ENCODE measurements at regions not wholly inside any gene's neighbourhood (a gene's known extent, or its start where the extent isn't known, plus 50 kb on each side); places are given as distances from the start of the nearest gene placed in this dataset.

DNA sequence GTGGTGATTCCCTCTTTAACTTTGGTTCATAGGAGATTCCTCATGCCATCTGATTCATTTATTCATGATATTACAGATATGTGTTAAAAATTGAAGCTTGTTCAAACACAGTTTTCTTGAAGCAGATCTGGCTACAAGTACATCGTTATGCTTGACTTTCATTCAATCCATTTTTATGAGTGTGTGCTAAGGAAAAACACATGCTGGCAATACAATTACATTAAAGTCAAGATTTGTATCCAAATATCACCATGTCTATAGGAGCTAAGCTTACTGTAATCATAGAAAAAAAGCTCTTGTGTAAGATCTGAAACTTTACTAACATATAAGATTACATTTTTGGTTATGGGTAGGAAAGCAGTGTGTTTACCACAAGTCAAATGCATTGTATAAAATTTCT lies 151.8 kb upstream of the FAT1 start:
- ChIA-PET POLR2A (ENCODE audit: unreplicated experiment) (no interaction called here), CTCF (interaction anchor here (1.0 kb wide), 1 partner anchor 10 kb away, joined by 12 read pairs; no protein-coding TSS in a partner anchor)
- intact Hi-C loops (cut with micrococcal nuclease) = no loop called here
- H3K36me3 ChIP-seq (ENCODE audit: control insufficient read depth, insufficient read depth, low read length) = no peaks in the 10 kb centered on the region
- no peak overlapping the region for H3K27ac ChIP-seq (ENCODE audit: insufficient read depth, low read length)
- H3K4me3 ChIP-seq (ENCODE audit: insufficient read depth, low read depth, low read length) = no peak overlapping the region
- H3K9me1 ChIP-seq (ENCODE audit: insufficient read depth, low read length) = no peaks in the 10 kb centered on the region
- no peak overlapping the region for H3K23ac ChIP-seq (ENCODE audit: low read depth, low read length)
- DNase-seq (no peak), ATAC-seq (ENCODE audit: low read depth) (no peak)
- no peak overlapping the region for H2BK120ac ChIP-seq (ENCODE audit: low read depth, low read length)
- no peaks in the 10 kb centered on the region for H3K27me3 ChIP-seq (ENCODE audit: control insufficient read depth, insufficient read depth, low read length)
- no CpG with 5 or more reads among the region's 1 CpG for WGBS, 2 experiments (ENCODE audit: extremely low coverage in 2 of 2, insufficient read length in 1 of 2)
- no peak overlapping the region for H2AK9ac ChIP-seq (replicated peaks; ENCODE audit: low read depth, low read length, poor library complexity)
- no peaks in the 10 kb centered on the region for H3K4me1 ChIP-seq (ENCODE audit: control insufficient read depth, insufficient read depth, low read length)
- H4K8ac ChIP-seq (ENCODE audit: low read depth in 2 of 2, low read length in 2 of 2) = no peak overlapping the region
- no peak overlapping the region for H3K14ac ChIP-seq (replicated peaks; ENCODE audit: low read depth, low read length)
- H3K9me3 ChIP-seq (ENCODE audit: control insufficient read depth, insufficient read depth, low read length) = no peaks in the 10 kb centered on the region; the same call in 1 of the 2 replicates
- no peak overlapping the region for H2BK20ac ChIP-seq (ENCODE audit: low read depth, low read length)
- H3K4me2 ChIP-seq (ENCODE audit: low read depth, low read length) = no peak overlapping the region; the same call in 1 of the 2 replicates
- H3K79me1 ChIP-seq (ENCODE audit: low read depth in 1 of 2, low read length in 2 of 2) = no peaks in the 10 kb centered on the region
- no peak overlapping the region for H2AFZ ChIP-seq (replicated peaks; ENCODE audit: low read length, poor library complexity)
- no peak overlapping the region for H4K5ac ChIP-seq (ENCODE audit: low read depth, low read length)
- no peak overlapping the region for H3K9ac ChIP-seq (ENCODE audit: low read depth, low read length)
- H3K56ac ChIP-seq (ENCODE audit: extremely low read depth, insufficient read depth, low read length) = no peak overlapping the region
- H3K18ac ChIP-seq (ENCODE audit: low read depth, low read length) = no peak overlapping the region
- dilution Hi-C loops (cut with HindIII; ENCODE audit: low sequenced_read_pairs, unreplicated experiment) = no loop called here
- H2BK15ac ChIP-seq (ENCODE audit: low read depth, low read length) = no peak overlapping the region
- TF ChIP-seq, protein P1, sequence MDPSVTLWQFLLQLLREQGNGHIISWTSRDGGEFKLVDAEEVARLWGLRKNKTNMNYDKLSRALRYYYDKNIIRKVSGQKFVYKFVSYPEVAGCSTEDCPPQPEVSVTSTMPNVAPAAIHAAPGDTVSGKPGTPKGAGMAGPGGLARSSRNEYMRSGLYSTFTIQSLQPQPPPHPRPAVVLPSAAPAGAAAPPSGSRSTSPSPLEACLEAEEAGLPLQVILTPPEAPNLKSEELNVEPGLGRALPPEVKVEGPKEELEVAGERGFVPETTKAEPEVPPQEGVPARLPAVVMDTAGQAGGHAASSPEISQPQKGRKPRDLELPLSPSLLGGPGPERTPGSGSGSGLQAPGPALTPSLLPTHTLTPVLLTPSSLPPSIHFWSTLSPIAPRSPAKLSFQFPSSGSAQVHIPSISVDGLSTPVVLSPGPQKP (IDR thresholded peaks at IDR 0.05; ENCODE audit: borderline replicate concordance, low read depth, low read length) = no peak
- TF ChIP-seq FOS (IDR thresholded peaks at IDR 0.05; ENCODE audit: low read depth, low read length) = no peak
- TF ChIP-seq MAZ (IDR thresholded peaks at IDR 0.05; ENCODE audit: borderline replicate concordance, low read depth, low read length) = no peak
- TF ChIP-seq BHLHE40 (IDR thresholded peaks at IDR 0.05; ENCODE audit: low read depth, low read length) = no peak
- TF ChIP-seq RAD21 (IDR thresholded peaks at IDR 0.05; ENCODE audit: low read length) = no peak
- TF ChIP-seq MAFK (IDR thresholded peaks at IDR 0.05; ENCODE audit: low read depth, low read length) = no peak
- TF ChIP-seq SMC3 (IDR thresholded peaks at IDR 0.05; ENCODE audit: low read depth, low read length) = no peak
- TF ChIP-seq MXI1 (IDR thresholded peaks at IDR 0.05; ENCODE audit: borderline replicate concordance, low read depth, low read length) = no peak
- H3K4ac ChIP-seq (ENCODE audit: low read depth, low read length) = no peak overlapping the region
- no TSS peak for BruUV-seq (replicated peaks)
- H2AK5ac ChIP-seq (ENCODE audit: low read depth, low read length) = no peak overlapping the region
- no peaks in the 10 kb centered on the region for H4K20me1 ChIP-seq (ENCODE audit: insufficient read depth, low read length)
- in situ Hi-C loops (cut with MboI; ENCODE audit: low sequenced_read_pairs) = no loop called here
- H2BK5ac ChIP-seq (ENCODE audit: low read depth, low read length, poor library complexity, severe bottlenecking) = no peak overlapping the region
- no peak overlapping the region for H4K91ac ChIP-seq (ENCODE audit: insufficient read depth, low read depth, low read length)
